ENCODE measurements at regions not wholly inside any gene's neighbourhood (a gene's known extent, or its start where the extent isn't known, plus 50 kb on each side); places are given as distances from the start of the nearest gene placed in this dataset.

- Histone ChIP-seq H3K4me1 (ENCODE audit: control insufficient read depth in 1 of 2, insufficient read depth in 2 of 2, low read depth in 1 of 2, low read length in 1 of 2) (peaks cover 0 to 24% of the 10 kb centered on the region in 2 experiments; a peak in 2 of 4 replicates), H3K4me3 (ENCODE audit: low read depth in 2 of 2, low read length in 1 of 2) (no peak overlapping the region), H3K9ac (no peak overlapping the region), H3K4me2 (no peak overlapping the region), H3K36me3 (replicated peaks in 1 of 2; ENCODE audit: control insufficient read depth in 1 of 2, insufficient read depth in 2 of 2, low read length in 1 of 2) (no peaks in the 10 kb centered on the region), H2AFZ (ENCODE audit: low read depth) (no peak overlapping the region), H3K79me2 (ENCODE audit: insufficient read depth) (no peaks in the 10 kb centered on the region), H4K20me1 (ENCODE audit: insufficient read depth) (no peaks in the 10 kb centered on the region), H3F3A (replicated peaks; ENCODE audit: insufficient read depth) (no peaks in the 10 kb centered on the region), H3K9me3 (no peaks in the 10 kb centered on the region), H3K27ac (ENCODE audit: low read depth in 2 of 2, low read length in 1 of 2) (peak overlapping the region in 1 of 2 experiments; percentile 93; a peak in 2 of 4 replicates), H3K9me2 (no peaks in the 10 kb centered on the region), H3K27me3 (ENCODE audit: insufficient read depth) (no peaks in the 10 kb centered on the region)
- DNase-seq: peak; percentile 81
- WGBS (ENCODE audit: low lambda C conversion rate): 47% methylated on average over 6 of the region's 6 CpGs
- CTCF ChIA-PET: interaction anchor here (0.6 to 2.7 kb wide), 7 partner anchors 12 to 206 kb away, joined by 3 to 9 read pairs (median 5); no protein-coding TSS in a partner anchor
- POLR2A ChIA-PET: interaction anchor here (0.5 to 2.0 kb wide), 3 partner anchors 49 to 534 kb away, joined by 3 to 9 read pairs (median 7); partner anchors contain the start of gene GNG2
- TF ChIP-seq ZBTB33 (IDR thresholded peaks at IDR 0.05; ENCODE audit: borderline replicate concordance, low read depth) (no peak), GABPA (IDR thresholded peaks at IDR 0.05; ENCODE audit: low read depth) (no peak), FOSL2 (IDR thresholded peaks at IDR 0.05; ENCODE audit: borderline replicate concordance, low read depth) (no peak), NRF1 (IDR thresholded peaks at IDR 0.05; ENCODE audit: low read depth, low read length) (no peak), PBX3 (IDR thresholded peaks at IDR 0.05) (no peak), YY1 (IDR thresholded peaks at IDR 0.05; ENCODE audit: low read depth) (no peak), EZH2phosphoT487 (IDR thresholded peaks at IDR 0.05; ENCODE audit: borderline replicate concordance, low read depth) (no peak), ELF1 (IDR thresholded peaks at IDR 0.05) (no peak), RFX5 (IDR thresholded peaks at IDR 0.05; ENCODE audit: low read length) (no peak), RXRA (IDR thresholded peaks at IDR 0.05; ENCODE audit: borderline replicate concordance, low read depth) (no peak), CHD2 (IDR thresholded peaks at IDR 0.05; ENCODE audit: low read length, partially characterized antibody) (peak; percentile 19), TCF12 (IDR thresholded peaks at IDR 0.05) (no peak), SIN3A (IDR thresholded peaks at IDR 0.05; ENCODE audit: borderline replicate concordance, low read depth, low read length) (no peak), MAX (IDR thresholded peaks at IDR 0.05; ENCODE audit: low read depth) (no peak), RCOR1 (IDR thresholded peaks at IDR 0.05; ENCODE audit: low read length) (peak; percentile 70; the same call in 1 of the 2 replicates), RAD21 (IDR thresholded peaks at IDR 0.05; ENCODE audit: low read length) (no peak; the same call in 1 of the 2 replicates), TAF1 (IDR thresholded peaks at IDR 0.05; ENCODE audit: borderline replicate concordance, low read depth, low read length) (no peak), EP300 (IDR thresholded peaks at IDR 0.05; ENCODE audit: borderline replicate concordance in 1 of 2, low read depth in 1 of 2, low read length in 1 of 2) (peak in 1 of 2 experiments; percentile 48; a peak in 1 of 4 replicates), IRF3 (IDR thresholded peaks at IDR 0.05; ENCODE audit: low read depth, low read length) (no peak), NFIC (IDR thresholded peaks at IDR 0.05; ENCODE audit: borderline replicate concordance) (no peak), USF2 (IDR thresholded peaks at IDR 0.05; ENCODE audit: borderline replicate concordance, low read depth, low read length) (no peak), POLR2AphosphoS5 (IDR thresholded peaks at IDR 0.05; ENCODE audit: low read depth, low read length) (no peak), SMC3 (IDR thresholded peaks at IDR 0.05; ENCODE audit: low read depth, low read length) (no peak), FOXM1 (IDR thresholded peaks at IDR 0.05; ENCODE audit: low read depth) (no peak), TEAD4 (IDR thresholded peaks at IDR 0.05; ENCODE audit: borderline replicate concordance, insufficient read depth) (no peak), MXI1 (IDR thresholded peaks at IDR 0.05; ENCODE audit: low read depth, low read length) (peak; percentile 41; the same call in 1 of the 2 replicates), FOXJ3 (CRISPR knock-in tag; IDR thresholded peaks at IDR 0.05) (no peak; the same call in 1 of the 2 replicates)
These were observed 54.1 kb upstream of the GNG2 start for GRCh38 chr14:51806026-51807023.
